NCI-H1930 (cell line): ENCODE measurements at regions not wholly inside any gene's neighbourhood (a gene's known extent, or its start where the extent isn't known, plus 50 kb on each side); places are given as distances from the start of the nearest gene placed in this dataset.
"Not testable (repeated sequence)": the region's sequence is repeated elsewhere in the genome, so short reads cannot be mapped to it uniquely, and the experiment has no call there.

ENCODE experiments used
- DNase-seq, 2 experiments: peaks; one replicate each; lab custom pipeline; 2025; lab: John Stamatoyannopoulos, UW

DNA sequence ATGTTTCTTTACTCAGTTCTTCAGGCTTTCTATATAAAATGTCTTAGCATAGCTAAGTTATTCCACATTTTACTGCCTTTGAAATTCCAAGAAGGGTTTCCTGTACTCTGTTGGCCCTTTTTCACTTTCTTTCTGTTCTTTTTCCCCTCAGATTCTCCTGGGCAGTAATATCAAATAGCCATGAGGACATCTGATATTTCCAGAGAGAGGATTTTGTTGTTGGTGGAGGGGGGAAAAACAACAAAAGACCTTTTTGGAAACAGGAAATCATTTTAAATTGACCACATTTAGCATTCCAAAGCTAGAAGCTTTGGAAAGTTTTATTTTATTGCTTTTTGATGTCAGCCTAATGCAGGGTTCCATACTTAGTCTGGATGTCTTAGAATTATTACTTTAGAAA, 445.4 kb downstream of the GJA1 start:
- no peak for DNase-seq

DNA sequence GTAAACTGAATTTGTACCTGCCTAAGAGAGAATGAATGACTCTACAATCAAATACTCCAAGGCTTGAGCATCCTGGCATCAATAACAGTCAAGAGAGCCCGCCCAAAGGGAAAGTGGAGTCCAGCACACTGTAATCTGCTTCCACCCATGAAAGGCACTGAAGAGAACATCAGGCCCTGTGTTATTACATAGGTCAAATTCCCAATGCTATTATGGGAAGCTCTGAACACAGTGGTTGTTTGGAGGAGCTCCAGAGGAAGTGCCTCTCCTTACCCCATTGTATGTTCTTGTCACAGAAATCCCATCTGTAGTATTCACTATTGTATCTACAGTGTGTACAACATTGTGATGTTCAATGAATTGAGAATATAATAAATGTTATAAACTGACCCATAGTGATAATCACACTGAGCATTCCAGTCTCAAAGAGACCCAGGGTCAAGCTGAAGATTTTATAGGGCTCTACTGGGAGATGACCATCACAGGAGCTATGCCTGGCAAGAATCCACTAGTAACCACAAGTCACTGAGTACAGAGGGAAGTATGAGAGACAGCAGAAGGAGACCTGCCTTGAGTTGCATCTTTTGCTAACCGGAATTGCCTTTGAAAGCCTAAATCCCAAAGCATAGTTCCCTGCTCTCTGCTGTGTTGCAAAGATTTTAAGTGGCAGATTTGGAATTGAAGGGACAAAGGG, 446.7 kb downstream of the GJA1 start:
- DNase-seq, result no peak

DNA sequence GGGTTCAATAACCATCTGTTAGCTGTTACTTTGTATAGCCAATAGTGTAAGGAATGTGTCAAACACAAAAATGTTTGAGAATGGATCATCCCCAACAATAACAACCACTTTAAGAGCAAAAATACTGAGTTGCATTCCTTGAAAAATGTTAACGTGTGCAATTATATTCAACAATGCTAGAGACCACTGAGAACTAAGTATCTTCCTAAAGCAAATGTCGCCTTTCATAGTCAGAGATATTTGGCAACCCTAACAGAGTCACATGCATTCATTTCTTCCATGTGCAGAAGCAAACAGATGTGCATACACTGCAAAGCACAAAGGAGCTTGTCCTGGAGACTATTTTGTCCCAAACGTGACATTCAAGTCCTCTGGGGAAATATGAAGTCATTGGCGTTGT, 448.6 kb downstream of the GJA1 start:
- DNase-seq, result no peak

DNA sequence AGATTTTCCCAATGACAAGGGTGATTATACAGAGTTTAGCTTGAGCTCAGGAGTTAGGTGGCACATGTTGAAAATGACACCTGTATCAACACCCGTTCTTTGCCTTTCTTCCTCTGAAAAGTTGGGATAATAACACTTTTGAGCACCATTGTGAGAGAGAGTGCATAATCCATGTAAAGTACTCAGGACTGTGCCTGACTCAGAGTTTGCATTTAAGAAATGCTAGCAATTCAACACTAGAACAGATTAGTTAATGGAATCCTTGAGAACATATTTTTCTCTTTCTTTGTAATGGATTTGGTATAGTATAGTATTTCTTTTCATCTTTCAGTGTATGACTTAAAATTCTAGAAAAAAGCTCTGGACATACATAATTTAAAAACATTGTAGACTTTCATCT, 449.2 kb downstream of the GJA1 start:
- no peak for DNase-seq

DNA sequence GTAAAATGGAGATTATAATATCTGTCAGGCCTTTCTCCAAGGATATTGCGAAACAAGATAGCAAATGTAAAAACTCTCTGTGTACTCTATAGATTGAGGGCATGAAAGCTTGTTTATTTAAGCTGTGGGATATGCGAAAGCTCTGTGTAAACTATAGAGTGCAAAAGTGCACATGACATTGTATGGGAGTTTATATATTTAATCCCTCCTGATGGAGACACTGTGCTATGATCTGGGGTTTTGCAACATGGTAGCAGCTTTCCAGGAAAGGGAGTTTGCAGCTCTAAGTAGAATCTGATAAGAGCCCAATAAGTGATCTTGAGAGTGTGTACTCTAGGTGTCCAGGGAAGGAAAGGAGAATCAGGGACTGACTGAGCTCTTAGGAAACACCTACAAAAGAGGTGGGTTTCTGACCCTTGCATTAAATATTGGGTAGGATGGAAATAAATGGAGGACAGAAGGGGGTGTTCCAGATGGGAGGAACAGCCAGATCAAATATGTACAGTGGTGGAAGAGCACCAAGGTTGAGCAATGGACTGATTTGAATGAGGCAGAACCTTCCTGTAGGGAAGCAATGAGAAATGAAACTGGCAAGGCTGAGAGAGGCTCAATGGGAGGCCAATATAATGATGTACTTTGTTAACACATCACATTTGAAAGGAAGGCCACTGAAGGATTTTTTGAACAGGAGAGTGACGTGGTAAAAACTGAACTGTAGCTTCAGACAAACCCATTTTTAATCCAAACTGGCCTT, 450.1 kb downstream of the GJA1 start:
- no peak for DNase-seq

DNA sequence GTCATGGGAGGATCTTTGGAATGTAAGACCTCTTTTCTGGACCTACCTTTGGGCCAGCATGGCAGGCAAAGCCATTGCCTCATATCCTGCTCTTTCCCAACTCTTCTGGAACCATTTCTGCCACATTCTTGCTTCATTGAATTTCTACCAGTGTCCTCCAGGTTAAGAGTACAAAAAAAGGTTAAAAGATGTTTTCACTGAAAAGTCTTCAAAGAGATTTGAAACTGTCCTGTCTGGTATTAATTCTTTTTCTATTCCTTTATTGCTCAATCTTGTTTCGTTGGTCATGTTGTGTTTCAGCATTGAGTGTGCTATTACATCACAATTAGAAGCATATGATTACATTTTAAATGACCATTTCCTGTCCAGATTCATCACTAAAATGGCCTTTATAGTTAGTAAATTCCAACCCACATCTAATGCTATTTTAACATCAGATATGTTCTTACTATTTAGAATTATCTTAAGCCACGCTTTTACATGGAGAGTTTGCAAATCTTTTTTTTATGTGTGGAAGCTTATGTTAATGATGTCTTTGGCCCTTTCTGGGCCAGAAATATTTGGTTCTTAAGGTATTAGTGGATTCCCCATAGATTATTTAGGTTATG, 450.9 kb downstream of the GJA1 start:
- no peak for DNase-seq

DNA sequence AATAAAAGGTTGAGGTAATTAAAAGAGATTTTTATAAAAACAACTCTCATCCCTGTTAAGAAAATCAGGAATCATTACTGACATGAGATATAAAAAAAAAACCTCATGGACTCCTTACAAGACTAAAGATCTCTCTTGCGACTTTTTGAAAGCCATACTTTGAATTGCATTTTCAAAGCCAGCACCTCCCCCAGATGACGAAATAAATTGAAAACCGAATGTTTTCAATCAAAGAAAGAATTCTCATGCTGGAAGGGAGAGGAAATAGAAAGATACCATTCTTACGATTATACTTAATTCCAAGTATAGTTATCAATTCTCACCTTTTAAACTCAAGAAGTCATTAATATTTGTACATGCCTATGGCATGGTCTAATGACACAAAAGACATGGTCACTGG, 452.3 kb downstream of the GJA1 start:
- DNase-seq, result no peak

DNA sequence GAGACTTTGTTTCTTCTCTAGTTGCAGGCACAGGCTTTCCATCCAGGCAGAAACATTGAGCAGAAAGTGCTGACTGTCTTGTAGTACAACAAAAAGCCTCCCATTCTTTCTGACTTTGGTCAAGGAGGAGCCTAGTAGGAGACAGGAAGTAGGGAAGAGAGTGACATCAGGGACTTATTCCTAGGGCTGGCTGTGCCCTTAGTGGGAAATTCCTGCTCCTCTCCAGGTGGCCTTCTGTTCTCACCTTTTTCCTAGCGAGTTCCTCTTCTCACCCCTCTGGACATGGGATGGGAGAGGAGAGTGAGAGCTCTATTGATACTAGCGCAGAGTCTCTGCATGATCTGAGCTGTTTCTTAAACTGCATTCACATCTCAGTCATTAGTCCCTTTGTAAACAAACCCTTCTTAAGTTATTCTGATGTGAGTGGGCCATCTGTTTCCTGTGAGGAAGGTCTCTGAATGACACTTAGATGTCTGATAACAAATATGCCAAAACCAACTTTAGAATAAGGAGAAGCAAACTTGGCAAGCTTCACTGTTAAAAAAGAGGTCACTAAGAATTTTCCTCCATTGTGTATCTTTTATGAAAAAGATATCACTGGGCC, 455.0 kb downstream of the GJA1 start:
- DNase-seq, result no peak

DNA sequence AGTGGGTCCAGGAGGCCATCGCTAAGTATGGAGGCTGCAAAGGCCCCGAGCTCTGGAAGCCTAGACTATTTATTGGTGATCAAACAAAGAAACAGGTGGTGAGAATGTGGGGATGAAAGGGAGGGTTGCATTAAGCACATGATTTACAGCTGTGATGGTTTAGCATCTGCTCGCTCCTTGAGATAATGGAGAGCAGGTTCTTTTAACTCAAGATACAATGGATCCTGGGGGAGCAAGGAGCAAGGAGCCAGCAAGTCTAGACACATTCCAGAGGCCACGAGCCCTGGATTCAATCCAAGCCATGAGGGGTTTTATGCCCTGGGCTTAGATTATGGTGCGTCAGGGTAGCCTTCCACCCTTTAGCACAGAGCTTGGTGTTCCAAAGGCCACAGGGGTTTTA, 460.3 kb downstream of the GJA1 start:
- DNase-seq, result not testable (repeated sequence)

DNA sequence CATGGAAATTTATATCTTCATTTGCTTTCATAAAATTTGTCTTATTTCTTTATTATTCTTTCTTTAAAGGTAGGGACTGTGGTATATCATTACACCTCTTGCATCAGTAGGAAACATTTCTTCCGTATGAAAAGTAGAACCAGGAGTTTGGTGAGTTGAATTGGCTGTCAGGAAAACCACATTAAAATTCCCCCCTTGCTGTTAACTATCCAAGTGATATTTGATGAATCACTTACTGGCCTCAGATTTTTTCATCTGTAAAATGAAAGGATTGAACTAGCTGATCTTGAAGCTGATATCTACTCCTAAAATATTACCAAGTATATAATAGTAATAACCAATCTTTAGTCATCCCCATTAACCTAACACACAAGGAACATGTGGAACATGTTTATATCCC, 460.9 kb downstream of the GJA1 start:
- DNase-seq, result no peak

DNA sequence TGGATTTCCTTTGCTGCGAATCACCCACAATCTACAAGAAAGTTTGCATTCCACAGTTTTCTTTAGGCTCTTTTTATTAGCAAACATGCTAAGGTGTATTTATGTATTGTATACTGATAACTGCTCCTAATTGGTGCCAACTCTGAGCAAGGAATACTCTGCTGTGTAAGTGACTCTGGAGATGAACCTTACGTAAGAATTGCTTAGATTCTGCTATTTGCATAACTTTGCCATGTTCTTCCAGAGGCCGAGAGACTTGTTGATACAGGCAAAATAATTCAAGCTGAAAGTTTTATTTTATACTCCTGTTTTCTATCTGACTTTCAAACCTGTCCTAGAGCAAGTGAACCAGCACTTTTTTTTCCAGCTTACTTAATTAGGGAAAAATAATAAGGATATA, 461.3 kb downstream of the GJA1 start:
- DNase-seq, result no peak

DNA sequence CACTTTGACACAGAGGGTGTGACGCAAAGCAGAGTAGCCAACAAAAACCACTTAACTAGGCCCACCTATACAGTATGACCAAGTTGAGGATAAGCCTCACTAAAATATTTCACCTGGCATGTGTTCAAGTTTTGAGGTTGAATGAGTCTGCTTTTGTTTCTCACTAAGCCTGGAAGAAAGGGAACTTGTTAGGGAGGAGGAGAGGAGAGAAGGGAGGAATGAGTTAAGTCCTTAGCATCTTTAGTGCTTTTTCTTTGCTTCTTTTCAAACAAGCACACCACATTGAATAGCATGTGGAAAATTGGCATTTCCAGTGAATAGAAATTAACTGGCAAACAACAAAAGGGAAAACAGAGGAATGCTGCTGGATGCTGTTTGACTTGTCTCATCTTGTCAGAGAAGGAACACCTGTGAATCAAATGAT, 461.9 kb downstream of the GJA1 start:
- DNase-seq, result no peak

DNA sequence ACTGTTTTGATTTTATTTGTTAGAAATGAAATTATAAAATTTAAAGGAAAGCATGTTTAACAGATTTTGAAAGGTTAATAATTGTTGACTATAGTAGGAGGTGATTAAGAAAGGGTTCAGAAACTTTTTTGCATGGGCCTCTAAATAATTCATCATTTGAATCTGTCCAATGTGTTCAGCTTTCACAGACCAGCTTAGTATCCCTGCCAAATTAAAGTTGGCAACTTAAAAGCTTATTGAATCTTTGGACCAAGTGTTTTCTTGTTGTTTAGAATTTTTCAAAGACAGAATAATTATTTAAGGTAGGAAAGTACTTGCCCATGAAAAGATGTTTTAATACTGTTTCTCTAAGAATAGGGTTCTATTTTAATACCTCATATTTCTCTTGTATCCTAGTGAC, 466.0 kb downstream of the GJA1 start:
- no peak for DNase-seq

DNA sequence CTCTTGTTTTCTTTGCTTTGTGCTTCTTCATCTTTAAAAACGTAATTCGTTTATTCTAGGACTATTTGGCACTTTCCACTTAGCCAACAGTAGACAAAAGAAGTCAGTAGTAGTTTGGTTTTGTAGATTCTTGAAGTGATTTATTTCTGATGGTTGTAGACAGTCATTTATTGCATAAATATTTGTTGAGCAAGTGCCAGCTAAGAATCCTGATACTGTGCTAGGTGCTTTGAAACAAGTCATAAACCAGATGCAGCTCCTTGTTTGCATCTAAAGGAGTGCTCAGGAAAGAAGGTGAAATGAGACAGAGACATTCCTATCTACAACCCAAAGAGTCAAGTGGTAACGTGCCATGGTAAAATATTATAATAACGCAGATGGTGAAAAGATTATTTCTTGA, 469.1 kb downstream of the GJA1 start:
- DNase-seq, result no peak

DNA sequence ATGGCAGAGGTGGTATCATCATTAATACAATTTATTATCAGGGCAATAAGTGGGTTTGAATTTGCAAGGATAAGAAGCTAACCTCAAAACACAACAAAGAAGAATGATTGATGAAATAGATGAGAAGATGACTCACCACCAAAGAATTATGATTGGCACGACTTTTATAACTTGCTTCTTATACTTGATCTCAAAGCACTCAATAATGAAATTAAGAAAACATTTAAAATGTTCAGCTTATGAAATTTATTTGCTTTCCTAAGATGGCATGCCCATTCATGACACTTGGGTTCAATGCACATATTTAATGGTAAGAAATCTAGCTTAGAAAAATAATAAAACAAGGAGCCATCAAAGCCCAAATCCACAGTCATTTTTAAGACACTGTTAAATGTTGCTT, 477.5 kb downstream of the GJA1 start:
- no peak for DNase-seq

DNA sequence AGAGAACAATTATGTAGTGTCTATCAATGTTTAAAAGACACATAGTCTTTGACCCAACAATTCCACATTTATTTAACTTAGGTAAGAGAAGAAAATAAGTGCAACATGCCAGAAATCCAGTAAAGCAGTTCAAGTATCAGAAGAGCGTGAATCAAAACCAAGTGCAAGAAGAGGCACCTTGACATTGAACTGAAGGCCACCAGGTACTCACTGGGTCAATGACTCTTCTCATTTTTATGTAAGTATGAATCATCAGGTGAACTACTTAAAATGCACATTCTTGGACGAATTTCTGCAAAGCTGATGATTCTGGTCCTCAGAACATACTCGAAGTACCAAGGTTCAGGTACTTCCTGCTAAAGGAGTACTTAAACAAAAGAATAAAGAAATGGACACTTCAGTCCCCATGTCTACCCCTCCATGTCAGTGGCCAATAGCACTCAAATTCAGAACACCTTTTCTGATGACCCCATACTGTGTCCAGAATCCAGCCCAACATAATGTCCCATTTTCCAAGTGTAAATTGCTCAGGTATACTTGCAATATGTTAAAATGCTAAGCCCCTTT, 481.9 kb downstream of the GJA1 start:
- no peak for DNase-seq

DNA sequence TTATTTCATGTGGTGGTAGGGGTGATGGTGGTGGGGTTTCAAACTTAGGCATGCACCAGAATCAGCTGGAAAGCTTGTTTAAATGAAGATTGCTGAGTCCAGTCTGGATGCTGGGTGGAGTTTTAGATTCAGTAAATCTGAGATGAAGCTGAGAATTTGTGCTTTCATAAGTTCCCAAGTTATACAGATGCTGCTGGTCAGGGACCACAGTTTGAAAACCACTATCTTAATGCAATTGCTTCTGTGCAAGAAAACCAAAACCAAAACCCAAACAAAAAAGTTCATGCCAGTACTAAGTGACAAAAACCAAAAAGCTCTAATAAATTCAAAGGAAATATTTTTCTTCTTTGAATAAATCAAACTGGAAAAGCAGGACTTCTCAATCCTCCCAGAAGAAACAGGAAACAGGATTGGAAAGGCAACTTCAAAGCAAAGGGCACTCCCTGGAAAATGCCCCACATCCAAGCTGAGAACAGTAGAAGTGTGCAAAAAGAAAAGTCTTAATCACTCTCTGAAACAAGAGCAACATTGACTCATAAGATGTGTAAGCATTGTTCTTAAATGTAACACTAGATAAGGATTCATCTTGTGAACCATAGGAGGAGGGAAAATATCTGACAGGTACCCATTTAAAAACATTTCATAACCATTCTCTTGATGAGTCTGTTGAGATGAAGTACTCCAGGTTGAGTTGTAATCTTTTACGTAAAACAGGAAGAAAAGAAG, 481.5 kb upstream of the HSF2 start:
- no peak for DNase-seq

DNA sequence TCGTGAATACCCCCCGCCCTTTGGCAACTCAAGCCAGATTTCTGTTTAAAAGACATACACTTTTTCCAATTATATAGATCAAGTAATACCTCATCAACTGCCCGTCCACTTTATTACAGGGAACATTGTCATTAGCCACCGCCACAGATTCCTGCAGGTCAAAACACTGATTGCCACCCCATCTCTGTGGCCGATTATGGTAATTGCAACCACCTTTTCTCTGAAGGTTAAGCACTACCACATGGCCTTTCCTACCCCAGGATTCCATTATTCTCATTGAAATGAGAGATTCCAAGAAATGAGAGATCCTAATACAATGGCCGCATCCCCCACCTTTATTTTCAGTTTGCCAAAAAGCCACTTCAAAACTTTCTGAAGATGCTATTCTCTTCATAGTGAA, 478.8 kb upstream of the HSF2 start:
- no peak for DNase-seq

DNA sequence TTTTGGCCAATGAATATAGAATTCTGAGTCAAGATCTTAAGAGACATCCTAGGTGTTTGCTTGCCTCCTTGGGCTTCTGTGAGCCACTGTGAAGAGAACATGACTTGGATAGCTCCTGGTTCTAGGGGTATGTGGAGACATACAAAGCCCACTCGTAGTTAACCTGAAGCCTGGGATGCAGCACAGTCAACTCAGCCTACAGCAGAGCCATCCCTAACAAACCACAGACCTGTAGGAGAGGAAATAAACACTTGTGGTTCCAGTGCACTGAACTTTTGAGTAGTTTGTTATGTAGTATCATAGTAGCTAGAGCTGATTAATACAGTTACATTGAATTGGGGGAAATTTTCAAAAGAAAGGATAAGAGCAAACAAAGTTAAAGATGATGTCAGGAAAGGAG, 474.4 kb upstream of the HSF2 start:
- no peak for DNase-seq

DNA sequence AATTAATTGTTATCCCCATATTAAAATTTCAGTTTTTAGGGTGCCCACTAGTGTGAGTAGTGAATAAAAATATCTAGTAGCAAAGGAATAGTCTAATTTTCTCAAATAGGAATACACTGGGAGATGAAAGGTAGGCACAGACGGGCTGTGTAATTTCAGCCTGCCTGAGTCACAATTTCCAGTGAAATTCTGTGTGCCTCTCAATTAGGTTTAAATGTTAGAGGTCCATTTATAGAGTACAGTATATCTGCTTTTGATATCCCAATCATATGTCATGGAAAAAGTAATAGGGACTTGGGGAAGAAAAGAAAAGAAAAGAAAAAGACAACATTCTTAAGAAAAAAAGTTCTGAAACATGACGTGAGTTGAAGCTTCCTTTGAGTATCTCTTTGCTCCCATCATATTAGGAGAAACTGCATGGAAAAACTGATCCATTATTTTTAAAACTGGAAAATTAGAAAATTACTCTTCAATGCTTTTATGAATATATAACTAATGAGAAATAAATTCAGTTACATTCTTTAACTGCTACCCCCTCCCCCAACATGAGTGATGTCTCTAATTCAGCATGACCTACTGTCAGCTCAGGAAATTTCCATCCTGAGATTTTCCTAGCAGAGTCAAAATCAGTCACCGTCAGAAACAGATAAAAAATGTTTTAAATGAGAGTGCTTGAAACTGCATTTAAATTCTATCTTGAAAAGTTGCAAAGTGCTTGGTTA, 473.8 kb upstream of the HSF2 start:
- no peak for DNase-seq

DNA sequence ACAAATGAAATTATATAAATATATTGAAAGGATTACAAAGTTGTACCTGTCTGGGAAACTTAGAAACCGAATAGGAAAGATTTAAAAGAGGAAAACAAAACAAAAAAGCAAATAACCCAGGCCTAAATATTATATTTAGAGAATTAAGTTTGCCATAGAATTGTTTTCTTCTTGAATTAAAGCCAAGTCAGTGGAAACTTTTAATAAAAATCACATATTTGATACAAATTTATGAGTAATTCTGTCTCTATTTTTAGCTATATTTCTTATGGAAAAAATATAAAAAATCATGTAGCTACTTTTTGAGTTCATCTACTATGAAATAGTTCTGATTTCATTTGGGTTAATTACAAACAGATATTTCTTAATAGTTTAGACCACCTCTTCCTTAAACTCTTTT, 470.2 kb upstream of the HSF2 start:
- DNase-seq, result no peak
